GM12891 (cell line): ENCODE measurements at regions not wholly inside any gene's neighbourhood (a gene's known extent, or its start where the extent isn't known, plus 50 kb on each side); places are given as distances from the start of the nearest gene placed in this dataset.

ENCODE experiments used
- DNase-seq: peaks from one replicate; pipeline ENCODE4 v3.0.0; 2011; ENCODE audit warnings: low spot score; ENCODE audit not compliant: insufficient read length
- FAIRE-seq: peaks from 2 replicates; lab custom pipeline; 2011; peaks lifted over from hg19 to GRCh38; lab: Jason Lieb, UNC
- PAX5 ChIP-seq: IDR thresholded peaks from 2 replicates; pipeline ENCODE4 v1.6.1; 2011; ENCODE audit warnings: low read length, moderate library complexity, mild to moderate bottlenecking; ENCODE audit not compliant: insufficient read depth, severe bottlenecking
- POLR2A ChIP-seq: IDR thresholded peaks from 2 replicates; pipeline ENCODE4 v1.6.1; 2011; ENCODE audit warnings: low read depth, low read length, control low read depth
- POLR2AphosphoS5 ChIP-seq: IDR thresholded peaks from 2 replicates; pipeline ENCODE4 v1.6.1; 2011; ENCODE audit warnings: low read depth, low read length, control low read depth
- POU2F2 ChIP-seq: IDR thresholded peaks from 2 replicates; pipeline ENCODE4 v1.6.1; 2011; ENCODE audit warnings: low read depth, mild to moderate bottlenecking, control low read depth, low read length, moderate library complexity
- SPI1 ChIP-seq: IDR thresholded peaks from 2 replicates; pipeline ENCODE4 v1.6.1; 2011; ENCODE audit warnings: low read depth, low read length, control low read depth
- TAF1 ChIP-seq: IDR thresholded peaks from 2 replicates; pipeline ENCODE4 v1.6.1; 2011; ENCODE audit warnings: low read depth, low read length, control low read depth

DNA sequence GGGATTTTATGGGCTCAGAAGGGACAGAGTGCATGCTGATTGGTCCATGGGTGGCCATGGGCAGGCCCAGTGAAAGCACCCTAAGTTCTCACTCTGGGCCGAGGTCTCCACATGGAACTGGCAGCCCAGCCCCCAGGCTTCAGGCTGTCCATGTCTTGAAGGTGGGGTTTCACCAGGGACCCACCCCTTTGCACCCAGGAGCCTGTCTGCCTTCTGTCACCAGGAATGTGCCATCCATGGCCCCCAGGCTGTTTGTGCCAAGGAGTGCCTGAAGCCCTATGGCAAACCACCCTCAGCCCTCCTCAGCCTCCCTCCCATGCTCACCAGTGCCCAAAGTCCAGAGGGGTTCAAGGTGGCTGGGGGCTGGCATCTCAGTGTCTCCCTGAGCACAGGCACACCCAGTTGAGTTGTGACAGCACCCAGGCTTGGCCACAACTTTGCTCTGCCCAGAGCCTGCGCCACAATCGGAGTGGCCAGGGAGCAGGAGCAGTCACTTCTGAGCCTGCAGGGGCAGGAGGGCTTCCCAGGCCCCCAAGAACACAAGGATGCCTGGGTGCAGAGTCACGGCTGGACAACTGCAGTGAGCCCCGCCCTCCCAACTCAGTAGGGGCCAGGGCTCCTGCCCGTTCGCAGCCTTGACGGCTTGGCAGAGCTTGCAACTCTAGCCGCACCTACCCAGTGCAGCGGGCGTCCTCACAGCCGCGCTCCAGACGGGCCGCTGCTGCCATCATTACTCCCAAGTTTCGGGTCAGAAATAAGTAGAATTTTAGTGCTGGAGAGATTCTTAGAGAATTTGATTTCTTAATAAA, 185.3 kb upstream of the NUDT6 start:
- FAIRE-seq = no peak
- no peak for TF ChIP-seq POLR2A
- TF ChIP-seq POU2F2 = no peak
- TF ChIP-seq TAF1 = no peak
- TF ChIP-seq SPI1 = no peak
- no peak for TF ChIP-seq POLR2AphosphoS5
- TF ChIP-seq PAX5 = no peak
- DNase-seq = no peak

DNA sequence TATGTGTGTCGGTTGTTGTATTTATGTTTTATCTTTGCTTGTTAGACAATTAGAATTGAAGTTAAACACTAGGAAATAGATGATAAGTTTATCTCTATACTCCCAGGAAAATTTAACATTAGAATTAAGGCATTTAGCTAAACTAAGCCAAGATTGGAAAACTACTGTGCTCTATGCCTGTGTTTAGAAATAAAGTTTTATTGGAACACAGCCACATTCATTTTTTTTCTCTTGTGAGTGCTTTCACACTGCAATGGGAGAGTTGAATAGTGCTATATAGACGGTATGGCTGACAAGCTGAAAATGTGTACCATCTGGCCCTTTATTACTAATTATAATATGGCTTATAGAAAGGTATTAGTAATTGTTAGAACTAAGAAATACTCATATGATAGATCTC, 186.7 kb upstream of the NUDT6 start:
- TF ChIP-seq PAX5 = no peak
- TF ChIP-seq POU2F2 = no peak
- TF ChIP-seq SPI1 = no peak
- no peak for TF ChIP-seq POLR2A
- TF ChIP-seq POLR2AphosphoS5 = no peak
- no peak for TF ChIP-seq TAF1
- no peak for DNase-seq
- no peak for FAIRE-seq

GRCh38 chr4:123110147-123110546, 187.8 kb upstream of the NUDT6 start:
- DNase-seq (no peak), FAIRE-seq (no peak)
- TF ChIP-seq POLR2A (no peak), TAF1 (no peak), SPI1 (no peak), POU2F2 (no peak), POLR2AphosphoS5 (no peak), PAX5 (no peak)

GRCh38 chr4:123110685-123111084, 188.3 kb upstream of the NUDT6 start:
- FAIRE-seq = no peak
- no peak for DNase-seq
- TF ChIP-seq PAX5 = no peak
- TF ChIP-seq TAF1 = no peak
- no peak for TF ChIP-seq POU2F2
- no peak for TF ChIP-seq POLR2AphosphoS5
- TF ChIP-seq POLR2A = no peak
- no peak for TF ChIP-seq SPI1

- TF ChIP-seq SPI1 = no peak
- no peak for TF ChIP-seq POLR2AphosphoS5
- TF ChIP-seq PAX5 = no peak
- TF ChIP-seq POLR2A = no peak
- TF ChIP-seq TAF1 = no peak
- no peak for TF ChIP-seq POU2F2
- no peak for FAIRE-seq
These were observed 190.8 kb upstream of the NUDT6 start for GRCh38 chr4:123113155-123113554.

GRCh38 chr4:123114084-123114914, 191.9 kb upstream of the NUDT6 start:
- FAIRE-seq = no peak
- TF ChIP-seq POLR2AphosphoS5 = no peak
- TF ChIP-seq SPI1 = no peak
- no peak for TF ChIP-seq TAF1
- no peak for TF ChIP-seq PAX5
- no peak for TF ChIP-seq POU2F2
- TF ChIP-seq POLR2A = no peak
- DNase-seq = no peak

More at GRCh38 chr4:123113155-123113554, 190.8 kb upstream of the NUDT6 start:
- DNase-seq = no peak

DNA sequence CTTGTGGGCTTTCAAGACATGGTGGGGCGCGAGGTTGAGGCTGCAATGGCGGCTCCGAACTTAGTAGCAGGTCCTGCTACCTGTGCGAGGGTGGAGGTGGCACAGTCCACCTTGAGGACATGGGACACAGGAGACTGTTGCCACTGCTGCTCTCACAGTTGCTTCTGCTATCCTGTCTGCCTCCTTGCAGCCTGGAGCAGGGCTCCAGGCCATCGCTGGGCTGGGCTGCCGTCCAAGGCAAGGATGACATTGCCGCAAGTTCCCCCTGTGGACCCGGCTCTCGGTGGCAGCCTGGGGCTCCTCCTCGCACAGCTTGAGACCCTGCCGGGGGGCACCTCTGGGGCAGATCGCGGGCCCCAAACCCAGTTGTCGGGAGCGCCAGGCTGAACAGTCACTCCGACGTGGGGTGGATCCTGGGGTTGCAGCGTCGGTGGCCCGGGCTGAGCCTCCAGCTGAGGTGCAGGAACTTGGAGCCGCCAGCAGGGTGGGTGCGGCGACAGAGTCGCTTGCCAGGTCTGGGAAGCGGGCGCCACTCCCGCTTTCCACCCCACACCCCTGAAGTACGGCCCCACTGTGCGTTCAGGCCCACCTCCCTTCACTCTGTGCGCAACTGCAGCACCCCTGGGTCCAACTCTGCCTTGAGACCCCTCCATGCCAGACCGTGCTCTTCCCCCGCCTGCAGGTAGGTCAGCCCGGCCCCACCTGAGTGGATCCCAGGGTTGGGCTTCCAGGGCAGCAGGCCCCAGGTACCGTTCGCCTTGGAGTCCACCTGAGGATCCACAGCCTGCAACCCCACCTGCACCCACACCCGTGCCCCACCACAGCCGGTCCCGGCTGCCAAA, 192.7 kb upstream of the NUDT6 start:
- FAIRE-seq = no peak
- no peak for TF ChIP-seq SPI1
- TF ChIP-seq PAX5 = no peak
- TF ChIP-seq POLR2A = no peak
- no peak for TF ChIP-seq TAF1
- no peak for TF ChIP-seq POU2F2
- no peak for TF ChIP-seq POLR2AphosphoS5

DNA sequence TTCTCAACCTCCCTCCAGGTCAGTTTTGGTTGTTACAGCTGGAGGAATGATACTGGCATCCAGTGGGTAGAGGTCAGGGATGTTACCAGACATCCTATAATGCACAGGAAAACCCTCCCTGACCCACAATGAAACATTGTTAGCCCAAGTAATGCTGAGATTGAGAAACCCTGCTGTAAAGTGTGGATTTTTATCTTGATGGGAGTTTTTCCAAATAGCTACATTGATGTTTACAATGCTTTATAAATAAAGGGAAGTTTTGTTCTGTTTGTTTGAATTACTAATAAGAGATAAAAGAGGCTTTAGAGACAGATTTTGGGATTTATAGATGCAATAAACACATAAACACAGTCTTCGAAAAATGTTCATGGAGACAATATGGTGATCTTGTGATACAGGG, 194.0 kb upstream of the NUDT6 start:
- FAIRE-seq (no peak), DNase-seq (no peak)
- no peak for TF ChIP-seq POLR2A
- no peak for TF ChIP-seq POU2F2
- no peak for TF ChIP-seq POLR2AphosphoS5
- TF ChIP-seq PAX5 = no peak
- TF ChIP-seq TAF1 = no peak
- no peak for TF ChIP-seq SPI1

More for the DNA sequence above, 192.7 kb upstream of the NUDT6 start:
- DNase-seq = no peak

GRCh38 chr4:123120473-123120872, 198.1 kb upstream of the NUDT6 start:
- DNase-seq = no peak
- no peak for FAIRE-seq
- TF ChIP-seq POLR2AphosphoS5 (no peak), POLR2A (no peak), POU2F2 (no peak), PAX5 (no peak), TAF1 (no peak), SPI1 (no peak)
